B cell (primary cell): ENCODE measurements at regions not wholly inside any gene's neighbourhood (a gene's known extent, or its start where the extent isn't known, plus 50 kb on each side); places are given as distances from the start of the nearest gene placed in this dataset.

ENCODE experiments used
- ATAC-seq: fragments of 200-7000 bp; cut with Tn5 transposase; one replicate; pipeline ENCODE4 v1.10.0; 2021; ENCODE audit warnings: low read depth, mild to moderate bottlenecking, moderate number of reproducible peaks, moderate library complexity
- CTCF ChIA-PET: fragments of 350-600 bp; sonication (Branson Sonifier 250); formaldehyde crosslinking; loops from one replicate; lab custom pipeline; 2021; ENCODE audit warnings: antibody characterized with exemption, inconsistent platforms; lab: Charles Lee
- POLR2A ChIA-PET: fragments of 350-600 bp; sonication (Branson Sonifier 250); formaldehyde crosslinking; loops from one replicate; lab custom pipeline; 2021; ENCODE audit warnings: antibody characterized with exemption; lab: Charles Lee
- DNase-seq: peaks from one replicate; pipeline ENCODE4 v3.0.0; 2013
- H2AFZ ChIP-seq: 2 replicates; pipeline ENCODE4 v1.6.1; 2012; ENCODE audit warnings: mild to moderate bottlenecking, low read depth, low read length; ENCODE audit not compliant: insufficient read depth, poor library complexity, severe bottlenecking
- H3K27ac ChIP-seq, 2 donors: 1 replicate in 1 of 2; 2 replicates in 1 of 2; pipeline ENCODE4 v1.5.1; 2012 to 2013; ENCODE audit warnings: low read length in 2 of 2, mild to moderate bottlenecking in 2 of 2, moderate library complexity in 1 of 2
- H3K27me3 ChIP-seq, 4 experiments: fragments of 200-600 bp in 1 of 4; sonication (generic) in 1 of 4; replicated peaks in 1 of 4; 1 replicate in 2 of 4; 2 replicates in 2 of 4; pipeline versions ENCODE4 v1.6.1 to v1.7.0; 2013 to 2016; ENCODE audit warnings: low read length in 3 of 4, mild to moderate bottlenecking in 2 of 4, mixed read lengths in 1 of 4, moderate library complexity in 1 of 4; ENCODE audit not compliant: insufficient read depth in 4 of 4, control insufficient read depth in 3 of 4; ENCODE audit errors: control extremely low read depth in 1 of 4
- H3K36me3 ChIP-seq, 2 experiments: replicated peaks in 1 of 2; 1 replicate in 1 of 2; 2 replicates in 1 of 2; pipeline versions ENCODE4 v1.6.1 to v1.7.1; 2013; ENCODE audit warnings: low read length in 1 of 2; ENCODE audit not compliant: insufficient read depth in 2 of 2, control insufficient read depth in 1 of 2; ENCODE audit errors: control extremely low read depth in 1 of 2, extremely low read depth in 1 of 2
- H3K4me1 ChIP-seq, 2 donors: fragments of 200-600 bp in 1 of 2; sonication (generic) in 1 of 2; 1 replicate in 1 of 2; 2 replicates in 1 of 2; pipeline versions ENCODE4 v1.5.1 to v1.6.1; 2013 to 2017; ENCODE audit warnings: low read length in 2 of 2; ENCODE audit not compliant: control insufficient read depth in 2 of 2, insufficient read depth in 2 of 2
- H3K4me2 ChIP-seq: replicated peaks from 2 replicates; pipeline ENCODE3; 2012; ENCODE audit warnings: mild to moderate bottlenecking, low read depth, low read length; ENCODE audit not compliant: poor library complexity, severe bottlenecking
- H3K4me3 ChIP-seq, 5 experiments: fragments of 200-600 bp in 1 of 5; sonication (generic) in 1 of 5; 1 replicate in 3 of 5; 2 replicates in 2 of 5; pipeline versions ENCODE4 v1.5.1 to v1.7.0; 2011 to 2016; ENCODE audit warnings: low read length in 4 of 5, mild to moderate bottlenecking in 4 of 5, low read depth in 2 of 5, control low read depth in 1 of 5, moderate library complexity in 1 of 5; ENCODE audit not compliant: insufficient read depth in 1 of 5; ENCODE audit errors: control extremely low read depth in 1 of 5, extremely low read depth in 1 of 5
- H3K79me2 ChIP-seq: fragments of 200-600 bp; sonication (generic); one replicate; pipeline ENCODE4 v1.6.0; 2016; ENCODE audit warnings: low read length; ENCODE audit not compliant: control insufficient read depth, insufficient read depth
- H3K9ac ChIP-seq: fragments of 200-600 bp; sonication (generic); 2 replicates; pipeline ENCODE4 v1.6.1; 2017; ENCODE audit warnings: mild to moderate bottlenecking, low read length, moderate library complexity
- H3K9me3 ChIP-seq, 3 donors: one replicate each; pipeline versions ENCODE4 v1.6.1 to v1.7.1; 2013; ENCODE audit warnings: low read length in 2 of 3; ENCODE audit not compliant: control insufficient read depth in 2 of 3, insufficient read depth in 1 of 3; ENCODE audit errors: control extremely low read depth in 1 of 3
- H4K20me1 ChIP-seq: 2 replicates; pipeline ENCODE4 v1.6.0; 2012; ENCODE audit warnings: mild to moderate bottlenecking, low read length; ENCODE audit not compliant: insufficient read depth, control insufficient read depth, poor library complexity, severe bottlenecking
- H3K27ac Mint-ChIP-seq: one replicate; pipeline ENCODE4 v1.8.0; 2021; ENCODE audit warnings: mixed read lengths
- H3K27me3 Mint-ChIP-seq: one replicate; pipeline ENCODE4 v1.8.0; 2021; ENCODE audit warnings: mixed read lengths
- H3K4me1 Mint-ChIP-seq: one replicate; pipeline ENCODE4 v1.8.0; 2021; ENCODE audit warnings: mixed read lengths
- H3K4me3 Mint-ChIP-seq: one replicate; pipeline ENCODE4 v1.8.0; 2021; ENCODE audit warnings: mixed read lengths
- H3K9me3 Mint-ChIP-seq: one replicate; pipeline ENCODE4 v1.8.0; 2022; ENCODE audit warnings: mixed read lengths; ENCODE audit not compliant: insufficient read depth
- EZH2 ChIP-seq: IDR thresholded peaks from 2 replicates; pipeline ENCODE4 v1.6.1; 2012; ENCODE audit warnings: borderline replicate concordance, low read depth, mild to moderate bottlenecking, moderate library complexity, low read length; ENCODE audit not compliant: insufficient read depth, poor library complexity, severe bottlenecking
- WGBS: methylation state at CpG from one replicate; pipeline ENCODE4 v1.1.5; 2013; ENCODE audit warnings: missing lambda C conversion rate; ENCODE audit not compliant: insufficient coverage; 5-methylcytosine and 5-hydroxymethylcytosine counted together
- intact Hi-C: fragments of 100-400 bp; cut with micrococcal nuclease; formaldehyde crosslinking; loops from one replicate; pipeline ENCODE4 v1.10.0; 2022
- TF ChIP-seq, protein P1 (sequence below): fragments of 200-600 bp; IDR thresholded peaks from one replicate; pipeline ENCODE4 v1.8.0; 2022; ENCODE audit warnings: antibody characterized with exemption, mild to moderate bottlenecking

DNA sequence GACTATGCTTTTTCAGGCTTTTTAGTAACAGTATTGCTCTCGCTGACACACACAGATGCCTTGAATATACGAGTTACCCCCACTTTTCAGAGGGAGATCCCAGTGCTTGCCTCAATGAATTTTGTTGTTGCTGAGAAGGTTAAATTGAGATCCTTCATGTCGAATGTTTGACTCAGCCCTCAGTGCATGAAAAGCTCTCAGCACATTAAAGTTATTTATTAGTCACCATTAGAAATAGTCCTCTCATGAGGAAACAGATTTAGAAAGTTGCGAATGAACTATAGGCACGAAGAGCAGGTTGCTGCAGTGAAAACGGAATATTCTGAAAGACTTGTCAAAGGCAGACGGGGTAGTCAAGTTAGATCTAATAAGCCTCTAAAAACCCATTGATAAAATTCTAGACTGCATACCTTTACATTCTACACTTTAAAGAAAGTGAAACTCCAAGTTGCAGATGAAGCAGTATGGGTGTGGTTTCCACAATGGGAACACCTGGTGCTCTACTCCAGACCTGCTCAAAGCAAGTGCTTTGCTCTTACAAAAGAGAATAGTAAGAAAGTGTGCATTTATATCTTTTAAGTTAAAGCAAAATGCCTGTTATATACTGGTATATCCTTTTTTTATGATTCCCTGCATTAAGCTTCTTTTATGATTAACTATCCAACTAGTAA is 238.1 kb downstream of the MAF start:
- no peaks in the 10 kb centered on the region for H3K36me3 ChIP-seq
- ChIA-PET POLR2A (no interaction called here), CTCF (no interaction called here)
- H4K20me1 ChIP-seq, result no peaks in the 10 kb centered on the region
- DNase-seq (no peak), ATAC-seq (no peak)
- no peaks in the 10 kb centered on the region for H3K9me3 ChIP-seq
- Mint-ChIP-seq H3K4me3 (no peak overlapping the region), H3K27me3 (peaks cover 17% of the 10 kb centered on the region), H3K27ac (no peak overlapping the region), H3K4me1 (no peaks in the 10 kb centered on the region), H3K9me3 (no peaks in the 10 kb centered on the region)
- H2AFZ ChIP-seq, result no peak overlapping the region
- no peak overlapping the region for H3K9ac ChIP-seq
- no peak overlapping the region for H3K4me3 ChIP-seq
- no peak overlapping the region for H3K4me2 ChIP-seq
- H3K79me2 ChIP-seq, result no peaks in the 10 kb centered on the region
- H3K27me3 ChIP-seq, result peaks cover 0 to 11% (median 1%) of the 10 kb centered on the region in 4 experiments
- WGBS, result no CpG with 5 or more reads among the region's 7 CpGs
- H3K27ac ChIP-seq, result no peak overlapping the region
- TF ChIP-seq, protein P1, sequence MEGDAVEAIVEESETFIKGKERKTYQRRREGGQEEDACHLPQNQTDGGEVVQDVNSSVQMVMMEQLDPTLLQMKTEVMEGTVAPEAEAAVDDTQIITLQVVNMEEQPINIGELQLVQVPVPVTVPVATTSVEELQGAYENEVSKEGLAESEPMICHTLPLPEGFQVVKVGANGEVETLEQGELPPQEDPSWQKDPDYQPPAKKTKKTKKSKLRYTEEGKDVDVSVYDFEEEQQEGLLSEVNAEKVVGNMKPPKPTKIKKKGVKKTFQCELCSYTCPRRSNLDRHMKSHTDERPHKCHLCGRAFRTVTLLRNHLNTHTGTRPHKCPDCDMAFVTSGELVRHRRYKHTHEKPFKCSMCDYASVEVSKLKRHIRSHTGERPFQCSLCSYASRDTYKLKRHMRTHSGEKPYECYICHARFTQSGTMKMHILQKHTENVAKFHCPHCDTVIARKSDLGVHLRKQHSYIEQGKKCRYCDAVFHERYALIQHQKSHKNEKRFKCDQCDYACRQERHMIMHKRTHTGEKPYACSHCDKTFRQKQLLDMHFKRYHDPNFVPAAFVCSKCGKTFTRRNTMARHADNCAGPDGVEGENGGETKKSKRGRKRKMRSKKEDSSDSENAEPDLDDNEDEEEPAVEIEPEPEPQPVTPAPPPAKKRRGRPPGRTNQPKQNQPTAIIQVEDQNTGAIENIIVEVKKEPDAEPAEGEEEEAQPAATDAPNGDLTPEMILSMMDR, result no peak
- TF ChIP-seq EZH2, result no peak
- intact Hi-C loops, result no loop called here
- no peaks in the 10 kb centered on the region for H3K4me1 ChIP-seq

DNA sequence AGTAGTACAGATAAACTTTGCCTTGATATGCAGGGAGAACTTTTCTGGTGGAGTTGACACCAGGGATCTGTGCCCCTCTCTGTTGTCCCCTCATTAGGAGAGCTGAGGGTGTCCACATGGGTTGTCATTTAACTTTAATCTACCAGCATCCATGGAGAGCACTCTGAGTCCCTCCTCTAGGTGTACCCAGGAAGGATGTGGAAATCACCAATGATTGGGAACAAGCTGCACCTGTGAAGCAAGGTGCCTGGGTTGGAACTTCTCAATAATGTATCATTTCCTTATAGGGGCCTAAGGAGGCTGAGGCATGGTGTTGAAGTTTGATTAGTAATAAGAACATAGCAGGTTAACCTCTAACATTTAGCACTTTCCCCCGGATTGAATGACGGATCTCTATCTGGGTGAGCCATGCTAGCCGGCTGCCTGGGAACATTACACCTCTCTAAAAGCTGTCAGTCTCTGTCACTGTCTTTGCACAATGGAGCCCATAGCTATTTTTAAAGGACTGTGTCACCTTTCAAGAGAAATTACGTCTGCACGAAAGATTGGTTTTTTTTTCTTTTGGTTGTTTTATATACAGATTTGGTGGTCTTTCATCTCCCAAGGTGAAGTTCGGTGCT is 239.3 kb downstream of the MAF start:
- Histone ChIP-seq H4K20me1 (no peaks in the 10 kb centered on the region), H2AFZ (no peak overlapping the region), H3K4me2 (no peak overlapping the region), H3K36me3 (no peaks in the 10 kb centered on the region), H3K4me3 (no peak overlapping the region), H3K9ac (no peak overlapping the region), H3K27ac (no peak overlapping the region), H3K27me3 (peaks cover 0 to 11% (median 1%) of the 10 kb centered on the region in 4 experiments), H3K4me1 (no peaks in the 10 kb centered on the region), H3K9me3 (no peaks in the 10 kb centered on the region), H3K79me2 (no peaks in the 10 kb centered on the region)
- Mint-ChIP-seq H3K27me3 (peaks cover 17% of the 10 kb centered on the region), H3K9me3 (no peaks in the 10 kb centered on the region), H3K4me3 (no peak overlapping the region), H3K27ac (no peak overlapping the region), H3K4me1 (no peaks in the 10 kb centered on the region)
- no peak for ATAC-seq
- WGBS, result 100% methylated on average over 3 of the region's 6 CpGs
- intact Hi-C loops, result no loop called here
- DNase-seq, result no peak
- ChIA-PET POLR2A (no interaction called here), CTCF (no interaction called here)
- no peak for TF ChIP-seq EZH2
- TF ChIP-seq, protein P1, result no peak
